ENCODE measurements at regions not wholly inside any gene's neighbourhood (a gene's known extent, or its start where the extent isn't known, plus 50 kb on each side); places are given as distances from the start of the nearest gene placed in this dataset.

- H3K4me3 ChIP-seq (ENCODE audit: low read depth, poor library complexity, severe bottlenecking), result no peak overlapping the region
- intact Hi-C loops (cut with DNase I; ENCODE audit: low total_unique reads), result no loop called here
- TF ChIP-seq CTCF (IDR thresholded peaks at IDR 0.05), result no peak
- no peak for TF ChIP-seq POLR2A (IDR thresholded peaks at IDR 0.05)
- WGBS, 2 donors, result 77 to 80% methylated on average over 4 of the region's 4 CpGs
- DNase-seq (ENCODE audit: low spot score in 2 of 2), result no peak
Observed at GRCh38 chr12:3350432-3350831, 140.6 kb upstream of the PRMT8 start.

DNA sequence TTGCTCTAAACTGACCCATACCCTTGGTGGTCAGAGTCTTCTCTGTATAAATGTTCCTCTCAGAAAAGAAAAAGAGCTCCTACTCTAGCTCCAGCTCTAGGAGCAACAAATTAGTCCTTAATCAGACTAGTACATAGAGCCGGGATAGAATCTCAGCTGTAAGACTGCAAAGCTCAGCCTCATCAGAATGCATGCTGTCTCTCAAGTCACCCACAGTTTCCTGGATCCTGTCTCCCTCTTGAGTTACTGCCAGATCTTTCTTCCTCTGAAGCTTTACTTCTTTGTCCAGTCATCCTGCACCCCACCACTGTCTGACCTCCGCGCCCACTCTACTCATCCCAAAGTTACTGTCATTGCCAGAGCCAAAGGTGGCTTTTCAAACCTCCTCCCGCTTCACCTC is 139.3 kb upstream of the PRMT8 start:
- TF ChIP-seq POLR2A (IDR thresholded peaks at IDR 0.05) (no peak), CTCF (IDR thresholded peaks at IDR 0.05) (no peak)
- intact Hi-C loops (cut with DNase I; ENCODE audit: low total_unique reads), result no loop called here
- H3K4me3 ChIP-seq (ENCODE audit: low read depth, poor library complexity, severe bottlenecking), result no peak overlapping the region
- WGBS, 2 donors, result 88 to 96% methylated on average over 4 of the region's 4 CpGs
- DNase-seq (ENCODE audit: low spot score in 2 of 2), result no peak

DNA sequence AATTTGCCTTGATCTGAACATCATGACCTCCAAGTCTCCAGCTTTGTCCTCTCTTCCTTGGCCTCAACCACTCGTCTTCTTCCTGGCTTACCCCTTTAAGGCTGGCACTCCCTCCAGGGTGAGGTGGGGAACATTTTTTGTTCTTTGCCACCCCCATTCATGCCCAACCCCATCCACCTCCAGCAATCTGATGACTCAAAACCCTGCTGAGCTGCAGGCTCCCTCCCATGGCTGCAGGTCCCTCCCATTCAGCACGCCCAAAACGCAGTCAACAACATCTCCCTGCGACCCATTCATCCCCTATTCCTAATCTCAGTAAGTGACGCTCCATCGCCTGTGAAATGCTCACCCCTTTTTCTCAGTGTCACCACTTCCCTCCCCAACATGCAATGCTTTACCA is 138.8 kb upstream of the PRMT8 start:
- no peak for DNase-seq (ENCODE audit: low spot score in 2 of 2)
- TF ChIP-seq CTCF (IDR thresholded peaks at IDR 0.05) (no peak), POLR2A (IDR thresholded peaks at IDR 0.05) (no peak)
- intact Hi-C loops (cut with DNase I; ENCODE audit: low total_unique reads), result no loop called here
- no peak overlapping the region for H3K4me3 ChIP-seq (ENCODE audit: low read depth, poor library complexity, severe bottlenecking)
- 80% methylated on average over 6 of the region's 6 CpGs for WGBS, 2 donors

DNA sequence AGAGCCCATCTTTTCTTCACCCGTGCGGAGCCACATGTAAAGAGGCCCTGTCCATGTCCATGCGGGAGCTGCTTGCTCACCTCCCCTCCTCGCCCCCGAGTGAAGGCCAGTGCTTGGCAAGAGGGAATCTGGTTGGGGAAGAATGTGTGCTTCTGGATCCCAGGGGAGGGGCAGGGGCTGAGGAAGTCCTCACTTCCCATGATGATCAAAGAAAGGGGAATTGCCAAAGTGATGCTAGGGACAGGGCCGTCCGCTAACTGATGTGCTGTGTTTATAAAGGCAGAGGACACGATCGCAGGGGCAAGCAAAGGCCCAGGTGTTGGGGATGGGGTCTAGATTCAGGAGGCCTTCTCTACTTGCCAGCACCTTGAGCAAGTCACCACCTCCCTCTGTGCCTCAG is 137.4 kb upstream of the PRMT8 start:
- intact Hi-C loops (cut with DNase I; ENCODE audit: low total_unique reads), result no loop called here
- TF ChIP-seq POLR2A (IDR thresholded peaks at IDR 0.05) (no peak), CTCF (IDR thresholded peaks at IDR 0.05) (no peak)
- no peak overlapping the region for H3K4me3 ChIP-seq (ENCODE audit: low read depth, poor library complexity, severe bottlenecking)
- DNase-seq (ENCODE audit: low spot score in 2 of 2), result peak in 1 of 2 donors; percentile 23
- WGBS, 2 donors, result 87 to 88% methylated on average over 9 of the region's 9 CpGs

DNA sequence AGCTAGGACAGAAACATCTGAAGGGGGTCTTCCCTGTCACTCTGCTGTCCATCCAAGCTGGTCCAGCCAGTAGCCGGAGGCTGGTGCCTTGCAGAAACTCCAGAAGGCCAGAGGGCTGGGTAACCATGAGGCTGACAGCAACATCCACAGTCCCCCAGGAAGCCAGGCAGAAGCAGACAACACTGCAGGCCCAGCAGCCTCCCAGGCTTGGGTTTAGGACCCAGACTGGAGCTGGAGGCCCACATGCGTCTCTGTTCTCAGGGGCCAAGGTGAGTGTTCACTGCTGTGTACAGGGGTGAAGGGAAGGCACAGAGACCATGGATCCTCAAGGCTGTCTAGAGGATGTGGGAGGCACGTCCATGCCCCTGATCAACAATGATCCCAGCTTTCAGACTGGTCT is 136.4 kb upstream of the PRMT8 start:
- no peak overlapping the region for H3K4me3 ChIP-seq (ENCODE audit: low read depth, poor library complexity, severe bottlenecking)
- TF ChIP-seq CTCF (IDR thresholded peaks at IDR 0.05) (no peak), POLR2A (IDR thresholded peaks at IDR 0.05) (no peak)
- intact Hi-C loops (cut with DNase I; ENCODE audit: low total_unique reads), result no loop called here
- WGBS, 2 donors, result 76 to 100% methylated on average over 3 of the region's 3 CpGs
- DNase-seq (ENCODE audit: low spot score in 2 of 2), result peak in 1 of 2 donors; percentile 52

GRCh38 chr12:3355378-3355900 is 135.6 kb upstream of the PRMT8 start:
- 52 to 62% methylated on average over 9 of the region's 9 CpGs for WGBS, 2 donors
- DNase-seq (ENCODE audit: low spot score in 2 of 2), result peak in 1 of 2 donors; percentile 40
- intact Hi-C loops (cut with DNase I; ENCODE audit: low total_unique reads), result no loop called here
- no peak for TF ChIP-seq CTCF (IDR thresholded peaks at IDR 0.05)
- TF ChIP-seq POLR2A (IDR thresholded peaks at IDR 0.05), result no peak
- H3K4me3 ChIP-seq (ENCODE audit: low read depth, poor library complexity, severe bottlenecking), result no peak overlapping the region
